SK-N-DZ (cell line): ENCODE measurements at regions not wholly inside any gene's neighbourhood (a gene's known extent, or its start where the extent isn't known, plus 50 kb on each side); places are given as distances from the start of the nearest gene placed in this dataset.
"Not testable (repeated sequence)": the region's sequence is repeated elsewhere in the genome, so short reads cannot be mapped to it uniquely, and the experiment has no call there.

ENCODE experiments used
- DNase-seq: peaks from one replicate; pipeline ENCODE4 v3.0.0-alpha.2; 2015; ENCODE audit warnings: low spot score

- DNase-seq = no peak
Observed at GRCh38 chr5:7078101-7078500, 317.8 kb upstream of the ADCY2 start.

GRCh38 chr5:7078901-7079300, 317.0 kb upstream of the ADCY2 start:
- no peak for DNase-seq

- no peak for DNase-seq
Observed at GRCh38 chr5:7080501-7080900, 315.4 kb upstream of the ADCY2 start.

GRCh38 chr5:7087719-7088297, 308.1 kb upstream of the ADCY2 start:
- DNase-seq = no peak

GRCh38 chr5:7088849-7089248, 307.1 kb upstream of the ADCY2 start:
- no peak for DNase-seq

- no peak for DNase-seq
Observed at GRCh38 chr5:7094626-7095025, 301.3 kb upstream of the ADCY2 start.

- DNase-seq = no peak
Observed at GRCh38 chr5:7096294-7096693, 299.6 kb upstream of the ADCY2 start.

GRCh38 chr5:7105358-7105757, 290.6 kb upstream of the ADCY2 start:
- DNase-seq = no peak

- DNase-seq = no peak
Observed at GRCh38 chr5:7117961-7118360, 278.0 kb upstream of the ADCY2 start.

GRCh38 chr5:7131680-7132079, 264.3 kb upstream of the ADCY2 start:
- no peak for DNase-seq

- DNase-seq = no peak
Observed at GRCh38 chr5:7146886-7147285, 249.1 kb upstream of the ADCY2 start.

- DNase-seq = no peak
Observed at GRCh38 chr5:7157083-7157482, 238.9 kb upstream of the ADCY2 start.

- DNase-seq = no peak
Observed at GRCh38 chr5:7169240-7169878, 226.6 kb upstream of the ADCY2 start.

GRCh38 chr5:7170785-7171184, 225.2 kb upstream of the ADCY2 start:
- not testable (repeated sequence) for DNase-seq

GRCh38 chr5:7179364-7179763, 216.6 kb upstream of the ADCY2 start:
- DNase-seq = no peak

- no peak for DNase-seq
Observed at GRCh38 chr5:7181841-7182240, 214.1 kb upstream of the ADCY2 start.

GRCh38 chr5:7185742-7186141, 210.2 kb upstream of the ADCY2 start:
- DNase-seq = no peak

- DNase-seq = no peak
Observed at GRCh38 chr5:7186818-7187217, 209.1 kb upstream of the ADCY2 start.

GRCh38 chr5:7190712-7191250, 205.2 kb upstream of the ADCY2 start:
- no peak for DNase-seq

- DNase-seq = no peak
Observed at GRCh38 chr5:7192016-7192415, 203.9 kb upstream of the ADCY2 start.

GRCh38 chr5:7202846-7203245, 193.1 kb upstream of the ADCY2 start:
- DNase-seq = no peak

GRCh38 chr5:7207979-7208378, 188.0 kb upstream of the ADCY2 start:
- no peak for DNase-seq

- no peak for DNase-seq
Observed at GRCh38 chr5:7208938-7209337, 187.0 kb upstream of the ADCY2 start.

- no peak for DNase-seq
Observed at GRCh38 chr5:7209658-7210057, 186.3 kb upstream of the ADCY2 start.
